Astrocyte of the spinal cord (primary cell): ENCODE measurements at regions not wholly inside any gene's neighbourhood (a gene's known extent, or its start where the extent isn't known, plus 50 kb on each side); places are given as distances from the start of the nearest gene placed in this dataset.

ENCODE experiments used
- DNase-seq: peaks from one replicate; pipeline ENCODE4 v3.0.0; 2011; ENCODE audit warnings: low read depth, low spot score
- H3K4me3 ChIP-seq: 2 replicates; pipeline ENCODE4 v1.5.1; 2011; ENCODE audit warnings: low read depth, mild to moderate bottlenecking, low read length, moderate library complexity
- in situ Hi-C: cut with HindIII; loops from 2 replicates; pipeline ENCODE4 v1.10.0; 2017; ENCODE audit warnings: low sequenced_read_pairs
- TF ChIP-seq, protein P1 (sequence below): IDR thresholded peaks from 2 replicates; pipeline ENCODE4 v1.5.1; 2012; ENCODE audit warnings: low read depth, mild to moderate bottlenecking, low read length, inconsistent platforms

GRCh38 chr6:6940031-6941025, 167.4 kb upstream of the RREB1 start:
- no peak overlapping the region for H3K4me3 ChIP-seq
- TF ChIP-seq, protein P1, sequence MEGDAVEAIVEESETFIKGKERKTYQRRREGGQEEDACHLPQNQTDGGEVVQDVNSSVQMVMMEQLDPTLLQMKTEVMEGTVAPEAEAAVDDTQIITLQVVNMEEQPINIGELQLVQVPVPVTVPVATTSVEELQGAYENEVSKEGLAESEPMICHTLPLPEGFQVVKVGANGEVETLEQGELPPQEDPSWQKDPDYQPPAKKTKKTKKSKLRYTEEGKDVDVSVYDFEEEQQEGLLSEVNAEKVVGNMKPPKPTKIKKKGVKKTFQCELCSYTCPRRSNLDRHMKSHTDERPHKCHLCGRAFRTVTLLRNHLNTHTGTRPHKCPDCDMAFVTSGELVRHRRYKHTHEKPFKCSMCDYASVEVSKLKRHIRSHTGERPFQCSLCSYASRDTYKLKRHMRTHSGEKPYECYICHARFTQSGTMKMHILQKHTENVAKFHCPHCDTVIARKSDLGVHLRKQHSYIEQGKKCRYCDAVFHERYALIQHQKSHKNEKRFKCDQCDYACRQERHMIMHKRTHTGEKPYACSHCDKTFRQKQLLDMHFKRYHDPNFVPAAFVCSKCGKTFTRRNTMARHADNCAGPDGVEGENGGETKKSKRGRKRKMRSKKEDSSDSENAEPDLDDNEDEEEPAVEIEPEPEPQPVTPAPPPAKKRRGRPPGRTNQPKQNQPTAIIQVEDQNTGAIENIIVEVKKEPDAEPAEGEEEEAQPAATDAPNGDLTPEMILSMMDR, result no peak
- in situ Hi-C loops, result no loop called here

GRCh38 chr6:6941201-6941600, 166.6 kb upstream of the RREB1 start:
- DNase-seq, result no peak

More at GRCh38 chr6:6940031-6941025, 167.4 kb upstream of the RREB1 start:
- no peak for DNase-seq

GRCh38 chr6:6942091-6942490, 165.7 kb upstream of the RREB1 start:
- in situ Hi-C loops, result no loop called here
- DNase-seq, result no peak
- TF ChIP-seq, protein P1, result no peak
- no peak overlapping the region for H3K4me3 ChIP-seq

More at GRCh38 chr6:6941201-6941600, 166.6 kb upstream of the RREB1 start:
- in situ Hi-C loops, result no loop called here
- H3K4me3 ChIP-seq, result no peak overlapping the region
- TF ChIP-seq, protein P1, result no peak

GRCh38 chr6:6942831-6943230, 164.9 kb upstream of the RREB1 start:
- in situ Hi-C loops, result no loop called here
- TF ChIP-seq, protein P1, result no peak
- DNase-seq, result peak; percentile 47
- no peak overlapping the region for H3K4me3 ChIP-seq

GRCh38 chr6:6943421-6943820, 164.3 kb upstream of the RREB1 start:
- in situ Hi-C loops, result no loop called here
- TF ChIP-seq, protein P1, result no peak
- no peak overlapping the region for H3K4me3 ChIP-seq
- DNase-seq, result no peak

DNA sequence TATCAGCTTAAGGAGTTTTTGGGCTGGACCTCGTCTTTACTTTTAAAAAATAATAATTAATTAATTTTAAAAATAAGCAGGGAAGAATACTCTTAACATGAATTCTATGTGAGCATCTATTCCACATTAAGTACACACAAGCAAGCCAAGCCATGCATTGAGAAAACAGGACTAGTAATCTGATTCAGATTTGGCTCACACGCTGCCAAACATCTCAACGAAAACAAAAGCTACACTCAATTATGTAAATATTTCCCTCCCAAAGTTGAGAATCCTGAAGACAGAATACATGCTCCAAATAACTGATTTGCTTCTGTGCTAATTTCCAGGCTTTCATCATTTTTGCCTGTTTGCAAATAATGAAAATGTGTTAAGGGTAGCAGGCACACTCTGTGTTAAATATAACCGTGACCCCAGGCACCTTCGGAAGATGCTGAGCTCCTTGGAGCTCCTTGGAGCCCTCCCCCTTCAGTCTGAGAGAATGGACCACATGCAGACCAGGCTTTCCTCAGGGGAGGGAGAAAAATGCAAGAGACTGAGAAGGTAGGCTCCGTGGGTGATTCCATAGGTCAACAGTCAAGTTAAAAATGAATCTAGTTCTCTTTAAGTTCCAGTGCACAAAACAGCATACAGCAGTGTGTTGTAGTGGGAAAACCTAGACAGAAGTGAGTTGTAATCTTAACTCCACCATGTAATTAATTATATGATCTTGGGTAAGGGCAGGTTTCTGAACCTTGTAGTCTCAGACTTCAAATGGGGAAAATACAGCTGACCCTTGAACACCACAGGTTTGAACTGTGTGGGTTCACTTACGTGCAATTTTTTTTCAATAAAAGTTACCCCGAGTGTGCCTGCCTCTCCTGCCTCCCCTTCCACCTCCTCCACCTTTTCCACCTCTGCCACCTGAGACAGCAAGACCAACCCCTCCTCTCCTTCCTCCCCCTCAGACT, 161.3 kb upstream of the RREB1 start:
- H3K4me3 ChIP-seq, result no peak overlapping the region
- TF ChIP-seq, protein P1, result no peak
- DNase-seq, result no peak
- in situ Hi-C loops, result no loop called here
